Activated T-cell treated with anti-CD3 and anti-CD28 coated beads, Interleukin-2, amount 50 U/mL, for 24 hours (primary cell): ENCODE measurements at regions not wholly inside any gene's neighbourhood (a gene's known extent, or its start where the extent isn't known, plus 50 kb on each side); places are given as distances from the start of the nearest gene placed in this dataset.

Source experiments
- DNase-seq: peaks from one replicate; pipeline ENCODE4 v3.0.0-alpha.2; 2020
- H3K27ac Mint-ChIP-seq: 2 replicates; pipeline ENCODE4 v1.8.0; 2020; ENCODE audit warnings: mild to moderate bottlenecking, mixed read lengths
- H3K27me3 Mint-ChIP-seq: 2 replicates; pipeline ENCODE4 v1.8.0; 2020; ENCODE audit warnings: mixed read lengths
- H3K36me3 Mint-ChIP-seq: 2 replicates; pipeline ENCODE4 v1.8.0; 2020; ENCODE audit warnings: low read depth, mixed read lengths
- H3K4me1 Mint-ChIP-seq: 2 replicates; pipeline ENCODE4 v1.8.0; 2020; ENCODE audit warnings: low read depth, mixed read lengths
- H3K4me3 Mint-ChIP-seq: 2 replicates; pipeline ENCODE4 v1.8.0; 2020; ENCODE audit warnings: mild to moderate bottlenecking, moderate library complexity, mixed read lengths
- H3K9me3 Mint-ChIP-seq: 2 replicates; pipeline ENCODE4 v1.8.0; 2020; ENCODE audit warnings: mixed read lengths

GRCh38 chr2:106041150-106041549 is 153.0 kb downstream of the UXS1 start:
- no peaks in the 10 kb centered on the region for H3K27me3 Mint-ChIP-seq
- peaks cover 8% of the 10 kb centered on the region for H3K4me1 Mint-ChIP-seq
- no peak overlapping the region for H3K27ac Mint-ChIP-seq
- DNase-seq, result no peak
- no peaks in the 10 kb centered on the region for H3K9me3 Mint-ChIP-seq
- no peak overlapping the region for H3K4me3 Mint-ChIP-seq
- H3K36me3 Mint-ChIP-seq, result no peaks in the 10 kb centered on the region

- DNase-seq, result no peak
- H3K9me3 Mint-ChIP-seq, result no peaks in the 10 kb centered on the region
- H3K4me3 Mint-ChIP-seq, result no peak overlapping the region
- no peak overlapping the region for H3K27ac Mint-ChIP-seq
- no peaks in the 10 kb centered on the region for H3K36me3 Mint-ChIP-seq
- no peaks in the 10 kb centered on the region for H3K27me3 Mint-ChIP-seq
- peaks cover 8% of the 10 kb centered on the region for H3K4me1 Mint-ChIP-seq
Measured at GRCh38 chr2:106039634-106040315, 154.3 kb downstream of the UXS1 start.

- H3K36me3 Mint-ChIP-seq, result no peaks in the 10 kb centered on the region
- peaks cover 8% of the 10 kb centered on the region for H3K4me1 Mint-ChIP-seq
- no peak overlapping the region for H3K27ac Mint-ChIP-seq
- H3K9me3 Mint-ChIP-seq, result no peaks in the 10 kb centered on the region
- DNase-seq, result no peak
- no peak overlapping the region for H3K4me3 Mint-ChIP-seq
- no peaks in the 10 kb centered on the region for H3K27me3 Mint-ChIP-seq
Measured at GRCh38 chr2:106038601-106039375, 155.3 kb downstream of the UXS1 start.

GRCh38 chr2:106037932-106038331 is 156.2 kb downstream of the UXS1 start:
- no peak for DNase-seq
- Mint-ChIP-seq H3K27me3 (no peaks in the 10 kb centered on the region), H3K27ac (no peak overlapping the region), H3K4me3 (no peak overlapping the region), H3K4me1 (peaks cover 8% of the 10 kb centered on the region), H3K9me3 (no peaks in the 10 kb centered on the region), H3K36me3 (no peaks in the 10 kb centered on the region)

GRCh38 chr2:106037262-106037661 is 156.8 kb downstream of the UXS1 start:
- no peaks in the 10 kb centered on the region for H3K9me3 Mint-ChIP-seq
- no peak for DNase-seq
- H3K36me3 Mint-ChIP-seq, result no peaks in the 10 kb centered on the region
- no peak overlapping the region for H3K27ac Mint-ChIP-seq
- H3K4me1 Mint-ChIP-seq, result peaks cover 8% of the 10 kb centered on the region
- no peaks in the 10 kb centered on the region for H3K27me3 Mint-ChIP-seq
- H3K4me3 Mint-ChIP-seq, result no peak overlapping the region

- Mint-ChIP-seq H3K9me3 (no peaks in the 10 kb centered on the region), H3K4me1 (peaks cover 19% of the 10 kb centered on the region), H3K27ac (no peak overlapping the region), H3K27me3 (no peaks in the 10 kb centered on the region), H3K4me3 (no peak overlapping the region), H3K36me3 (no peaks in the 10 kb centered on the region)
- no peak for DNase-seq
Measured at GRCh38 chr2:106034325-106034724, 159.8 kb downstream of the UXS1 start.

GRCh38 chr2:106032676-106033075 is 161.4 kb downstream of the UXS1 start:
- H3K4me3 Mint-ChIP-seq, result no peak overlapping the region
- H3K27ac Mint-ChIP-seq, result no peak overlapping the region
- no peaks in the 10 kb centered on the region for H3K27me3 Mint-ChIP-seq
- DNase-seq, result no peak
- no peaks in the 10 kb centered on the region for H3K36me3 Mint-ChIP-seq
- peaks cover 27% of the 10 kb centered on the region for H3K4me1 Mint-ChIP-seq
- H3K9me3 Mint-ChIP-seq, result no peaks in the 10 kb centered on the region

GRCh38 chr2:106030287-106031268 is 163.5 kb downstream of the UXS1 start:
- Mint-ChIP-seq H3K27me3 (no peaks in the 10 kb centered on the region), H3K27ac (peak overlapping the region; percentile 27), H3K36me3 (no peaks in the 10 kb centered on the region), H3K4me3 (no peak overlapping the region), H3K4me1 (peaks cover 38% of the 10 kb centered on the region), H3K9me3 (no peaks in the 10 kb centered on the region)
- peak; percentile 54 for DNase-seq

GRCh38 chr2:106028192-106028591 is 165.9 kb downstream of the UXS1 start:
- no peaks in the 10 kb centered on the region for H3K27me3 Mint-ChIP-seq
- H3K27ac Mint-ChIP-seq, result no peak overlapping the region
- H3K9me3 Mint-ChIP-seq, result no peaks in the 10 kb centered on the region
- peaks cover 37% of the 10 kb centered on the region for H3K4me1 Mint-ChIP-seq
- H3K4me3 Mint-ChIP-seq, result no peak overlapping the region
- H3K36me3 Mint-ChIP-seq, result no peaks in the 10 kb centered on the region
- DNase-seq, result no peak

GRCh38 chr2:106026271-106027190 is 167.6 kb downstream of the UXS1 start:
- Mint-ChIP-seq H3K27me3 (no peaks in the 10 kb centered on the region), H3K9me3 (no peaks in the 10 kb centered on the region), H3K36me3 (no peaks in the 10 kb centered on the region), H3K4me1 (peaks cover 37% of the 10 kb centered on the region), H3K4me3 (no peak overlapping the region), H3K27ac (no peak overlapping the region)
- no peak for DNase-seq

GRCh38 chr2:106025796-106026195 is 168.3 kb downstream of the UXS1 start:
- Mint-ChIP-seq H3K4me1 (peaks cover 32% of the 10 kb centered on the region), H3K36me3 (no peaks in the 10 kb centered on the region), H3K4me3 (no peak overlapping the region), H3K27ac (no peak overlapping the region), H3K9me3 (no peaks in the 10 kb centered on the region), H3K27me3 (no peaks in the 10 kb centered on the region)
- DNase-seq, result no peak

- Mint-ChIP-seq H3K27me3 (no peaks in the 10 kb centered on the region), H3K9me3 (no peaks in the 10 kb centered on the region), H3K36me3 (no peaks in the 10 kb centered on the region), H3K27ac (no peak overlapping the region), H3K4me3 (no peak overlapping the region), H3K4me1 (peaks cover 17% of the 10 kb centered on the region)
- DNase-seq, result no peak
Measured at GRCh38 chr2:106021662-106022028, 172.5 kb downstream of the UXS1 start.

GRCh38 chr2:106020821-106021661 is 173.1 kb downstream of the UXS1 start:
- H3K4me1 Mint-ChIP-seq, result peaks cover 12% of the 10 kb centered on the region
- no peaks in the 10 kb centered on the region for H3K36me3 Mint-ChIP-seq
- H3K27ac Mint-ChIP-seq, result no peak overlapping the region
- no peaks in the 10 kb centered on the region for H3K9me3 Mint-ChIP-seq
- H3K27me3 Mint-ChIP-seq, result no peaks in the 10 kb centered on the region
- DNase-seq, result no peak
- no peak overlapping the region for H3K4me3 Mint-ChIP-seq
